ENCODE measurements at regions not wholly inside any gene's neighbourhood (a gene's known extent, or its start where the extent isn't known, plus 50 kb on each side); places are given as distances from the start of the nearest gene placed in this dataset.

DNA sequence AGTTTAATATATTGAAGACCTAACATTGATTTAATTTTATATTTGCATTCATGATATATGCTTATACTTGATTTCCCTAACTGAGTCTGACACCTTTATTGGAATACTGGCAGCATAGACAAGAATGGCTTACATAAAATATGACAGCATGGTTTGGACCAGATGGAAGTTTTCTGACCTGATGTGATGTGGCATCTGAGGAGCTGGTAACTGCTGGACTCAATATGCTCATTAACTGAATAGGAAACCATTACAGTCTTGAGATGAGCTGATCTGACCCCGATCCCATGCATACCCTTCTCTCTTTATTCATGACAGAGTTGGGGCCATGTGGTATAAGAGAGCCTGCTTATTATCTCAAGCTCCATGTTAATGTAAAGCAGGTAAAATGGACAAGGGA is 604.8 kb upstream of the SEL1L start:
- no peak for DNase-seq (ENCODE audit: low spot score)

DNA sequence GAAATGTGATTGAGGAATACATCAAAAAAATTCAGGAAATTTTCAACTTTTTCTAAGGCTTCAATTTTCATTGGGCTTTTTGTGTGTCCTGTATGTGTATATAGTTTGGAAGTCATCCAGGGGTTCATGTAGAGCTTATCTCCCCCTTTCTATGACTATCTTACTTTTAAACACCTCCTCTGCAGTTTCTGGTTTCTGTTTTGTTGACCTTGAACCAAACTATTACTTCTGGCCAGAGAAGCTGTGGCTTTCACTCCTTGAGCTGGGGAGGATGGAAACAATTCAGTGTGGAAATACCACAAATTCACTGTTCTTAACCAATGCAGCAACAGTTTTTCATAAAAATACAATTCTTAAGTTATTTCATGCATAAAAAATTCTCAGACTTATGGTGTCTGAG is 613.2 kb upstream of the SEL1L start:
- no peak for DNase-seq (ENCODE audit: low spot score)

DNA sequence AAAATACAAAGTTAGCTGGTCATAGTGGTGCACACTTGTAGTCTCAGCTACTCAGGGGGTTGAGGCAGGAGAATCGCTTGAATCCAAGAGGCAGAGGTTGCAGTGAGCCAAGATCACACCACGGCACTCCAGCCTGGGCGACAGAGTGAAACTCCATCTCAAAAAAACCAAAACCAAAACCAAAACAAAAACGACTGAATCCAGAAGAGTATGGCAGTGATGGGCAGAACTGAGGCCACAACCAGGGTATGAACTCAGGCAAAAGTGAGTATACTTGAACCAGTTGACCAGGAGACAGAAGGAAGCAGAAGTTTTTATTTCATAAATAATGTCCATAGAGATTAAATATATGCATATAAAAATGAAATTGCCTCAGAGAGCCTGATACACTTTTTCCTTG is 620.0 kb upstream of the SEL1L start:
- DNase-seq (ENCODE audit: low spot score), result no peak

DNA sequence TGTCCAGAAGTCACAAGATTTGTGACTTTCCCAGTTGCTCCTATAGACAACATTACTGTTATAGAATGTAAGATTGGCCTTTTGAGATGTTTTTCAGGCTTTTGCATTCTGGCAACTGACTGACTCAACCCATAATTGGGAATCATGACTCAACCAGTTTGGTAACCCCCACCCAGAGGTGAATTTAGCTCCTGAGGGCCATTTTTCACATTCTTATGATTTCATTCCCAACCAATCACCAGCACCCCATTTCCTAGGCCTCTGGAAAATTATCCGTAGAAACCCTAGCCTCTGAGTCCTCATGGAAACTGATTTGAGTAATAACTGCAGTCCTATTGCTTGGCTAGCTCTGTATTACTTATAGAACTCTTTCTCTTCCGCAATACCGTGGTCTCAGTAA is 626.0 kb upstream of the SEL1L start:
- DNase-seq (ENCODE audit: low spot score), result no peak

DNA sequence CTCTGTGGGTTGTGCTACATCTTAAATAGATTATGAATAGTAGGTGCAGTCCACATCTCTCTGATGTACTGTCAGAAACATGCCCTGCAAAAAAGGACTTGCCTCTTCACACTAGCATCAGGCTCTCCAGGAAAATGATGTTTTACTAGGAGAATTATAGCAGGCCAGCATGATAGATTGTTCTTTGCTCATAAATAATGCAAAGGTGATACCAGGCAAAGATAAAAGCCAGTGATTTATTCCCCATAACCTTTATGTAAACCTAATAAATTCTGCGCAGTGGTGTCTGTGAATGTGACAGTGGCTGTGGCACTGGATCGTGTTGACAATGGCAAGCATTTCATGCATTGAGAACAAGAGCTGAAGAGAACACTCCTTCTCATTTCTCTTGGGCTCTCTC is 646.5 kb upstream of the SEL1L start:
- DNase-seq (ENCODE audit: low spot score), result no peak

DNA sequence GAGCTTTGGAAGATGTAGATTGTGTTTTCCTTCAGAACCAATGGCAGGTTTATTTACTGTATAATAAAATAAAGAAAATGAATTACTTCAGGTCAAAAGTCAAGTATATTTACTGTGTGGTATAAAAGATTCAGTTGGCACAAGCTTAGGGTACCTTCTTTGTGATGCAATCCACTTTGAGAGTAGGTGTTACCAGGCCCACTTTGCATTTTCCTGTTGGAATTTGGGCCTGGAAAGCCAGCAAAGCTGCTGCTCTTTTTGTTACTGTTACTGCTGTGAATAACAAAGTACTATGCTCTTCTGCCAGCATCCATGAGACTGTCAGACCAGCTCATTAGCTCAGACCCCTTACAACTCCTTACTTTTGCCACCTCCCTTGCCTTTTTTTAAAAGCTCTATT is 649.0 kb upstream of the SEL1L start:
- no peak for DNase-seq (ENCODE audit: low spot score)

DNA sequence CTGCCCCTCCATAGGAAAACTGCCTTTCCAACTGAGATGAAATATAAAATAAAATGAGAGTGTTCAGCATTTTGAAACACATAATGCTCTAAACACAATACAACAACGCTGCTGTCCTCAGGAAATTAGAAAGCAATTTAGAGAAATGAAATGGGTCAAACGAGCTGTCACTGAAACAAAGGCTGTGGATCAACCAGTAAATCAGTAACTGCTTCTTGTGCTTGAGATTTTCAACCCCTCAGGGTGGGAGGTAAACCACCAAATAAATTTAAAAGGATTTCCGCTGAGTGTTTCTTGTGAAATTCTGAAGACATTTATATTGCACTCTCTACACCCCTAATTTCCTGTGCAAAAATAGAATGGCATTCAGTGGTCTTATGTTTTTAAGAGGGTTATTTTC is 657.1 kb upstream of the SEL1L start:
- DNase-seq (ENCODE audit: low spot score), result no peak

DNA sequence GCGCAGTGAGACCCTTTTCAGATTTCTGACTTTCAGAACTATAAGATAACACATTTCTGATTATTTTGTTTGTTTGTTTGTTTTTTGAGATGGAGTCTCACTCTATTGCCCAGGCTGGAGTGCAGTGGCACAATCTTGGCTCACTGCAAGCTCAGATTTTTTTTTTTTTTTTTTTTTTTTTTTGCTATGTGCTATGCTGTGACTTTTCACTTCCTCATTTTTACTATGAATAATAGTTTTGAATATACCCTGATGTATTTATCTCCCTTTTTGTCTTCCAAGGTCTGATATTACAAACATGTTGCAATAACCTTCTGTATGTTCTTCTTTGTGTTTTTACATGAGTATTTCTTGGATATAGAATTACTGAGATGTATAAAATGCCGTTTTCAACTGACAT is 658.7 kb upstream of the SEL1L start:
- DNase-seq (ENCODE audit: low spot score), result no peak

DNA sequence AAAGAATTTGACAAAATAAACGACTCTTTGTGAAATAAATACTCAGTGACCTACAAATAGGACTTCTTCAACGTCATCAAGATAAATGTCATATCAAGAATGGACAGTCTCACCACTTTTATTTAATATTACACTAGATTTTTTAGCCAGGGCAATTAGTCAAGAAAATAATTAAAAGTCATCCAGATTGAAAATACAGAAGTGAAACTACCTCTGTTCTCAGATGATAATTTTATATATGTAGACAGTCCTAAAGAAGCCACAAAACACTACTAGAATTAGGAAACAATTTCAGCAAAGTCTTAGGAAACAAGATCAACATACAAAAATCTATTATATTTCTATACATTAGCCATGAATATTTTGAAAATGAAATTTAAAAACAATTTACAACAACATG is 689.6 kb upstream of the SEL1L start:
- no peak for DNase-seq (ENCODE audit: low spot score)

DNA sequence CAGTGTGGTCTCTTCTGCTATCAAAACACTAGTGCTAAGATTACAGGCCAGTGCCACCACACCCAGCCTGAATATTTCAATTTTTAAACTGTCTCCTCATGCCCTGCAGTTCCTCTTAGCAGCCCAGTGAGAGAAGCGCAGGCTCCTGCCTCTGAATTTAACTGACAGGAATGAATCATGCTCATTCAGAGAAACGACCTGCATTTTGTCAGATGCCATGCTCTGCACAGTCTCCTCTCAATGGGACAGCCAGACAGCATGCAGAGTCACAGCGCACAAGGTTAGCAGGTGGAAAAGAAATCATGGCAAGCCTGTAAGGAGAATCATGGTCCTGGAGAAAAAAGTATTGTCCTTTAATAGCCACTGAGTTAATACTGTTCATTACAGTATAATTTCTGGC is 691.0 kb upstream of the SEL1L start:
- DNase-seq (ENCODE audit: low spot score), result no peak

DNA sequence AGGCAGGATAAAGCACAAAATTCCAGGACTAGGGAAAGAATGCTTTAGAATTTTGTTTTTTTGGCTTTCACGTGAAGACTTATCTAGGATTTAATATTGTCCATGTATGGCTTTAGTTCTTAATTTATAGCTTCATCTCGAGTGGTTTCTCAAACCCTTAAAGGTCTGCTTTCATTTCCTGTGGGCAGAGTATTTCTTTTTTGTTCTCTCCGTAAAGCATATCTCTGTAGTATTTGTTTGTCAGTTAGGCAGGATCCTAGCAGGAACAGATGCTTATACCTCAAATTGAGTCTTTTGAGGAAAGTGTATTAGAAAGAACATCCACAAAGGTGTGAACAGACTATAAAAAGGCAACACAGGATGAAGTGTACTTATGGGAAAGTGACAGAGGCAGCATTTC is 697.1 kb upstream of the SEL1L start:
- DNase-seq (ENCODE audit: low spot score), result no peak

DNA sequence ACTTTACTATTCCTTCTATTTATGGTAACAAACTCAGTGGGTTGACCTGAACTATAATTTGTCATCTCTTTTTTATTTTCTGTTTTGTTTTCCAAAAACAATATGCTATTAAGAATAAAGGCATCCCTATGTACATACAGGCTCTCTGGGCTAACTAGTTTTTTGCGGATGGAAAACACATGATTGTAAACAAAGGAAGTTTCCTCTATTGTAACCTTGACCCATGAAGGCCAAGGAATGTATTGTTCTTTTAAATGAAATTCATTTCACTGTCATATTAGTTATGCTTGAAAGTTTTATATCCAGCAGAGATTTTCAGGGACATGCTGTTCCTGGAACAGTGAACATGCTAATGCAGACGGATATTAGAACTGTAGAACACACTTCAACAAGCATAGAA is 705.0 kb upstream of the SEL1L start:
- no peak for DNase-seq (ENCODE audit: low spot score)

DNA sequence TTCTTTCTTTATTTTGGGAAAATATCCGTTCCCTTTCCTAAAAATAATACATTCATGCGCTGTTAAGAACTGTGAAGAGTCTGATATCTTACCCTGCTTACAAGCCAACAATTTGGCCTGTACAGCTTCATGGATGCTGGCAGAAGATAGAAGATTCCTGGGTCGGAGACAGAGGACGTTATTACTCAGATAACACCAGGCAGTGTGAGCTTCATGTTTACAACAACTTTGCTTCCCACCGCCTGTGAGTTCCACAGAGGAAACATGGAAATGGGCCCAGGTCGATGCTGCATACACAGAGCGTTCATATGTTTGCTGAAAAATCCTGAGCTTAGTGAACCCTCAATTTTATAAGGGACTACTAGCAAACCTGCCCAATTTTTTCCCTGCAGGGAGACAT is 705.6 kb upstream of the SEL1L start:
- DNase-seq (ENCODE audit: low spot score), result no peak

DNA sequence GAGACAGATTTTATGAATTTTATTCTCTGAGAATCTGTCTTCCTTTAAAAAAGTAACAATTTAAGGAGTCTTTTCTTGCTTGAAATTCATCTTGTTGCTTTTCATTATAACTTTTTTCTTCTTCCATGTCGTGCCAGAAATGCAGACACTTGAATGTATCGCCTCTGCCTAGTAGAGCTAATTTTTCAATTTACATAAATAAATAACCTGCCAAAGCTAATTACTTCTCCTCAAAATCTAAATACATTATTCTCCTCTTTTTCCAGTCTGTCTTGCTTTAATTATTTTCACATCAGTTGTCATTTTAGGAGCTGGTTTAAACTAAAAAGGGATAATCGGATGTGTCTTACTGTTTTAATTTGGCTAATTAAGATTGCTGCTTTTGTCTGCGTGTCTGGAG is 711.1 kb upstream of the SEL1L start:
- no peak for DNase-seq (ENCODE audit: low spot score)

DNA sequence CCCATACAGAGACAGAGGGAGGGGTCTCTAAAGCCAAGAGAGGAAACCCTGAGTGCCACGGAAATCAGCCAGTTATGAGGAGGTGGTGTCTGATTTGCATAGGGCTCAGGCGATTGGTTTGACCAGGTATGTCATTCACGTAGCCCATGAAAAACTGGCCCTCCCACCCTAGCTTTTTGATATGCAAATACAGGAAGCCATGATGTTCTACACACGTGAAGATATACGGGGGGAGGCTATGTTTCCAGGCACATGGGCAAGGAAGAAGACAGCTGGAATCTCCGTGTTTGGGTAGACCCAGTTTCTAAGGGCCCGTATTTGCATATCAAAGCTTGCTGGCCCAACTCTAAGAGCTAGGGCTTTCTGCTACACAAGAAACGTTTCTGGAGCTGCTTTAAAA is 717.8 kb upstream of the SEL1L start:
- no peak for DNase-seq (ENCODE audit: low spot score)

DNA sequence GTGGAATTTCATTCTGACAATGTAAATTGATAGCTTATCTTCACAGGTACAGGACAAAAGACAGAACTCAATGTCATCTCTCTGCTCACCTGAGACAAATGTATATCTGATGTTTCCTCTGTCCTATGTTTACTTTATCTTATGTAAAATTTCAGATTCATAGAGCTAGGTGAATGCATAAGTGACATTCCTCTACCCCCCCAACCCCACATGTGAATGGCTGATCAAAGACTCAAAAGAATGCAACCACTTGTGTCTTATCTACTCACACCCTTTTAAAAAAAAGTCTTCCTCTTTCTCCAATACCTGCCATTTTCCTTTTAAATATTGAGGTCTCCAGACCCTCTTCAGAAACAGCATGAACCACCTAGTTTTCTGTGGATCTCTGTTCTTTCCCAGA is 736.6 kb upstream of the SEL1L start:
- DNase-seq (ENCODE audit: low spot score), result no peak

DNA sequence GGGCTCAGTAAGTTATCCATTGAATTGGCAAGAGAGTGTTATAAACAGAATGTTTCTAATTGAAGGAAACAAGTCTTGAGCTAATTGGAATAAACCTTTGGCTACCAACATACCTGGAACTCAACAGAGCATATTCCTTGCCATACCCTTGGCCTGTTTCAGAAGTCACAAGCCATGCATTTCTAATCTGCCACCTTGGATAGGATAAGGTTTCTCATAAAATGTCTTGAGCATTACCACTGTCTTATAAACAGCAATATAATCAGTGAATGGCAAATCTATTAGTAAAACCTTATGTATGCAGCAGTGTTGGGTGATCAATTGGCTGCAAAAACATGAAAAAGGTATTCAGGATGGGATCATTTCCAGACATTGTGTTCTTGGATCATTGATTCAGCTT is 765.2 kb upstream of the SEL1L start:
- no peak for DNase-seq (ENCODE audit: low spot score)

DNA sequence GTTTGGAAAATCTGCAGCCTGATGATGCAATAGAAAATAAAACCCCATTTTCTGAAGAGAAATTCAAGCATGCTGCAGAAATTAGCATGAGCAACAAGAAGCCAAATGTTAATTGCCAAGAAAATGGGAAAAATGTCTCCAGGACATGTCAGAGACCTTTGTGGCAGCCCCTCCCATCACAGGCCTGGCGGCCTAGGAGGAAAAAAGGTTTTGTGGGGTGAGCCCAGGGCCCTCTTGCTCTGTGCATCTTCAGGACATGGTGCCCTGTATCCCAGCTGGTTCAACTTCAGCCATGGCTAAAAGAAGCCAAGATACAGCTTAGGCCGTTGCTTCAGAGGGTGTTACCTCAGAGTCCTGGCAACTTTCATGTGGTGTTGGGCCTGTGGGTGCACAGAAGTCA is 775.5 kb upstream of the SEL1L start:
- no peak for DNase-seq (ENCODE audit: low spot score)

DNA sequence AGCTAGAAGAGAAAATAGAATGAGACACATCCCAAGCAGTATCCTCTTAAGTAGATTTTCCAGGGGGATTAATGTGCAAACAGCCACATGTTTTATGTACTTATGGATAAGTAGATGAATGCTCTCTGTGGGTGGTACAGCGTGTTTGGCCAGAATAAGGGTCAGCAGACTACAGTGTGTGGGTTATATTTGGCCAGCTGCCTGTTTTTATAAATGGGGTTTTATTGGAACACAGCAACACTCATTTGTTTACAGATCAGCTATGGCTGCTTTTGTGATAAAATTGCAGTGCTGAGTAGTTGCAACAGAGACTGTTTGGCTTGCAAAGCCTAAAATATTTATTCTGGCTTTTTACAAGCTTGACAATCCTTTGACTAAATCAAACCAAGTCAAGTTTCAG is 780.2 kb upstream of the SEL1L start:
- DNase-seq (ENCODE audit: low spot score), result no peak

DNA sequence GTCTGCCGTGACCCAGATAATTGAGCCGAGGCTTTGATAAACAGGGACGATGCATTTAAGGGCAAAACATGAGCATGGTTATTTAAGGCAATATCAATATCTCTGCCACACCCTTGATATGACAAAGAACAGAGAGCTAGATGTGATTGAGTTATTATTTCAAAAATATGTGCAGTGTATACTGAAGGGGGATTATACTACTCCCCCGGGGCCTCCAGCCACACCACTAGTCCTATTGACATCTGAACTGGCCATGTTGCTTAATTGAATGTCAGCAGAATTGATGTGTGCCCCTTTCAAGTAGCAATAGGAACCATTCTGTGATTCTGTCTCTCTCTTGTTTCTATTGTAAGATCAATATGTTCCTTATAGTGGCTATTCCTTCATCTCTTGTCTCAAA is 794.8 kb upstream of the SEL1L start:
- DNase-seq (ENCODE audit: low spot score), result no peak

DNA sequence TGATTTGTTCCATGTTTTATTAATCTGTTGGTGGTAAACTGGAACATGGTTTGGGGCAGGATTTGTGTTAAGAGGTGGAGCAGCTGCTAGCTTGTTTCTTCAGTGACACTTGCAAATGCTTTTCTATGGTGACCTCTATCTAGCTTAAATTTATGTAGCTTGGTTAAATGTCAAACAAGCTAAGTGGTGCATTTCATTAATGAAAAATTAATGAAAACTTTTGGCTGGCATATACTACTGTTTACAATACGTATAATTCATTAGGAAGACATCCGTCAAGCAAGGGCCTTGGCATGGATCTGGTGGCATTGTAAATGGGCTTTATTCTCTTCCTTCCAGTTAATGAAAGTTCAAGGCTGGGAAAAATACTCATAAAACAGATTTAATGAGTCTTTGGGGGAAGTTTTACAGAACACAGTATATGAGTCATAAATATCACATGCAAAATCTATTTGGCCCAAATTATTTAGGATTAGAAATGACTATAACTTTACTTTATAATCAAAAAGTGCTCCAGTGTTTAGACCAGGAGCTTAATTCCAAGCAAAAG is 807.7 kb upstream of the SEL1L start:
- no peak for DNase-seq (ENCODE audit: low spot score)

DNA sequence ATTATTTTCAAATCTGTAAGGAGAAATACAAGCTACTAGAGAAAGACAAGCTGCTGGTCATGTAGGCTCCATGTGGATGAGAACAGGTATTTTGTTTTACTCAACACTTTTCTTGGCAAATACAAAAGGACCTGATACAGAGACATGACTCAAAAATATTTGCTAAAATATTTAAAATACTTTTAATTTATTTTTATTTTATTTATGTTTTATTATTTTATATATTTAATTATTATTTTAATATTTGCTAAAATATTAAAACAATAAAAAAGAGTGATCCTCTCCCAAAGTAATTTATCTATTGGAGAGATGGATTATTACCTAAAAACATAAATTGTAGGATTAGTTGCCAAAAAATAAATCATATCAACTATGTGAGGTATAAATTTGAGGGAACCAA is 808.9 kb upstream of the SEL1L start:
- no peak for DNase-seq (ENCODE audit: low spot score)

DNA sequence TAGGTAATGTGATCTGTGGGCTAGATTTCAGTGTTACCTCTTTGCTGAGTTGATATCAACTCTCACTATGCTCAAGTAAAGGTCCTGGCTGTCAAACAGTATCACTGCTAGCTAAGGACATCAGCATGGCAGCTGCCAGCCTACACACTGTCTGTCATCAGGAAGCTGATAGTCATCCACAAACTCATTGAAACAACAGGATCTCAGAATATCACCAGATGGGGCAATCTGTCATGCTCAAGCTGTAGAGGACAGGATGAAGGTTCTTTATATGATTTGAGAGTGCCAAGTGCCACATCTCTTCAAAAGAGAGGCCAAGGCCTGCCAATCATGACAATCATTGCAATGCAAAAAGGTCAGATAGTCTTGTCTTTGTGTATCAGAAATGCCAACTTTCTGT is 811.5 kb upstream of the SEL1L start:
- peak; percentile 62 for DNase-seq (ENCODE audit: low spot score)

DNA sequence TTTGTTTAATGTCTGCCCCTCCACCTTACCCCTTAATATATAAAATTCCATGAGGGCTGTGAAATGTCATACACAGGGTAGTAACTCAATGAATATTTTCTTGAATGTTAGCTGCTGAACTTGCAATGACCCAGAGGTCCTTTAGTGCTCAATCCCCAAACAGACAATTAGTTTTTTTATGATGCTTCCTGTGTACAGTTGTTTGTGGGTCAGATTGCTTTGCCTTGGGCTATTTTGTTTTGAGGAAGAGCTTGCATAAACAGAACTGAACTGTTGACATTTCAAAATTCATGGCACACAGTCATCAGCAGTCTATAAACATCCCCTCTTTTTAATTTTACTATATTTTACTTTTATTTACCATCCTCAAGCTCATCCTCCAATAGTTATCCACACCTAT is 820.5 kb upstream of the SEL1L start:
- DNase-seq (ENCODE audit: low spot score), result no peak

DNA sequence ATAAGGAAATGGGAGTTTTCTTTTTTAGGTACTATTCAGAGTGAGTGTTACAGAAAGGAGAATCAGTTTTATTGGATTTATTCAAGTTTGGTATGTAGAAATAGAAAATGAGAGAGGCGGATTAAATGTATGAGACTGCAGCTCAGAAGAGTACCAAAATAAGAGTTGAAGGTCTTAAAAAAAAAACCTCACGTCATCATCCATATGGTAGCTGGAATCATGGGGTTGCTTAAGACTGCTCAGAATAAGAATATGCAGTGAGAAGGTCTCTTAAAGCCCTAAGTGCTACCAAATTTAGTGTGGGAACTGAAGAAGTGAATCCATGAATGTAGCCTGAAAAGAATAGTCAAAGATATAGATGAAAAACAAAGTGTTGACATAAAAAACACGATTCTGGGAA is 825.5 kb upstream of the SEL1L start:
- DNase-seq (ENCODE audit: low spot score), result no peak

Measured in Ammon's horn (tissue), 1 donor.